ENCODE measurements at regions not wholly inside any gene's neighbourhood (a gene's known extent, or its start where the extent isn't known, plus 50 kb on each side); places are given as distances from the start of the nearest gene placed in this dataset.

GRCh38 chr22:34057726-34058125 is 137.4 kb upstream of the LARGE1 start:
- TF ChIP-seq EZH2 (IDR thresholded peaks at IDR 0.05; ENCODE audit: insufficient read depth, poor library complexity, severe bottlenecking) (no peak), EZH2phosphoT487 (IDR thresholded peaks at IDR 0.05; ENCODE audit: insufficient read depth, low read depth) (no peak)

All from GM23248 (cell line).